Non-pigmented ciliary epithelial cell (primary cell): ENCODE measurements at regions not wholly inside any gene's neighbourhood (a gene's known extent, or its start where the extent isn't known, plus 50 kb on each side); places are given as distances from the start of the nearest gene placed in this dataset.

Experiments used
- DNase-seq: peaks from one replicate; pipeline ENCODE4 v3.0.0-alpha.2; 2010; ENCODE audit warnings: low read depth

- DNase-seq = no peak
Observed at GRCh38 chr1:234718496-234719453, 108.8 kb upstream of the IRF2BP2 start.

GRCh38 chr1:234716908-234717375, 107.0 kb upstream of the IRF2BP2 start:
- DNase-seq = no peak

GRCh38 chr1:234715252-234716014, 105.5 kb upstream of the IRF2BP2 start:
- DNase-seq = no peak

- no peak for DNase-seq
Observed at GRCh38 chr1:234713859-234714258, 103.9 kb upstream of the IRF2BP2 start.

- no peak for DNase-seq
Observed at GRCh38 chr1:234713440-234713839, 103.5 kb upstream of the IRF2BP2 start.

GRCh38 chr1:234712891-234713305, 102.9 kb upstream of the IRF2BP2 start:
- no peak for DNase-seq

- no peak for DNase-seq
Observed at GRCh38 chr1:234710936-234711724, 101.2 kb upstream of the IRF2BP2 start.

- DNase-seq = no peak
Observed at GRCh38 chr1:234710381-234710780, 100.4 kb upstream of the IRF2BP2 start.

GRCh38 chr1:234709473-234710228, 99.7 kb upstream of the IRF2BP2 start:
- DNase-seq = no peak

- no peak for DNase-seq
Observed at GRCh38 chr1:234708700-234709395, 98.9 kb upstream of the IRF2BP2 start.

- DNase-seq = no peak
Observed at GRCh38 chr1:234707641-234708040, 97.7 kb upstream of the IRF2BP2 start.

- DNase-seq = no peak
Observed at GRCh38 chr1:234706931-234707330, 97.0 kb upstream of the IRF2BP2 start.

GRCh38 chr1:234706199-234706598, 96.2 kb upstream of the IRF2BP2 start:
- no peak for DNase-seq

GRCh38 chr1:234705615-234706014, 95.6 kb upstream of the IRF2BP2 start:
- no peak for DNase-seq

GRCh38 chr1:234704106-234704887, 94.3 kb upstream of the IRF2BP2 start:
- DNase-seq = no peak

- no peak for DNase-seq
Observed at GRCh38 chr1:234702342-234703000, 92.5 kb upstream of the IRF2BP2 start.

GRCh38 chr1:234701737-234702341, 91.9 kb upstream of the IRF2BP2 start:
- DNase-seq = no peak

- DNase-seq = peak; percentile 37
Observed at GRCh38 chr1:234699795-234700665, 90.1 kb upstream of the IRF2BP2 start.
